HG03139 (cell line): ENCODE measurements at regions not wholly inside any gene's neighbourhood (a gene's known extent, or its start where the extent isn't known, plus 50 kb on each side); places are given as distances from the start of the nearest gene placed in this dataset.

Source experiments
- ATAC-seq: cut with Tn5 transposase; IDR thresholded peaks from one replicate; pipeline ENCODE4 v1.9.1; 2021; ENCODE audit not compliant: unreplicated experiment

- ATAC-seq = no peak
Observed at GRCh38 chr3:95401693-95402092, 1338.8 kb downstream of the NSUN3 start.

- no peak for ATAC-seq
Observed at GRCh38 chr3:95407709-95408463, 1345.0 kb downstream of the NSUN3 start.

GRCh38 chr3:95408464-95408862, 1345.6 kb downstream of the NSUN3 start:
- ATAC-seq = no peak

GRCh38 chr3:95418251-95418650, 1355.4 kb downstream of the NSUN3 start:
- no peak for ATAC-seq

GRCh38 chr3:95424279-95424678, 1361.4 kb downstream of the NSUN3 start:
- ATAC-seq = no peak

GRCh38 chr3:95434491-95434890, 1371.6 kb downstream of the NSUN3 start:
- no peak for ATAC-seq

- no peak for ATAC-seq
Observed at GRCh38 chr3:95437409-95437808, 1374.5 kb downstream of the NSUN3 start.

- no peak for ATAC-seq
Observed at GRCh38 chr3:95438274-95438673, 1375.4 kb downstream of the NSUN3 start.

- no peak for ATAC-seq
Observed at GRCh38 chr3:95442766-95443165, 1371.6 kb upstream of the EPHA6 start.

- ATAC-seq = no peak
Observed at GRCh38 chr3:95449841-95450240, 1364.6 kb upstream of the EPHA6 start.

- ATAC-seq = no peak
Observed at GRCh38 chr3:95453242-95453641, 1361.2 kb upstream of the EPHA6 start.

- ATAC-seq = no peak
Observed at GRCh38 chr3:95456835-95457234, 1357.6 kb upstream of the EPHA6 start.

- no peak for ATAC-seq
Observed at GRCh38 chr3:95459706-95460105, 1354.7 kb upstream of the EPHA6 start.

GRCh38 chr3:95460274-95460673, 1354.1 kb upstream of the EPHA6 start:
- ATAC-seq = no peak

- ATAC-seq = no peak
Observed at GRCh38 chr3:95462161-95462560, 1352.2 kb upstream of the EPHA6 start.

GRCh38 chr3:95464346-95464745, 1350.0 kb upstream of the EPHA6 start:
- ATAC-seq = no peak

- ATAC-seq = no peak
Observed at GRCh38 chr3:95468331-95468730, 1346.1 kb upstream of the EPHA6 start.

- ATAC-seq = no peak
Observed at GRCh38 chr3:95474338-95474737, 1340.1 kb upstream of the EPHA6 start.

GRCh38 chr3:95476534-95476933, 1337.9 kb upstream of the EPHA6 start:
- no peak for ATAC-seq

- ATAC-seq = no peak
Observed at GRCh38 chr3:95506174-95506573, 1308.2 kb upstream of the EPHA6 start.

GRCh38 chr3:95508124-95508523, 1306.3 kb upstream of the EPHA6 start:
- ATAC-seq = no peak

- no peak for ATAC-seq
Observed at GRCh38 chr3:95511828-95512227, 1302.6 kb upstream of the EPHA6 start.

GRCh38 chr3:95514260-95514659, 1300.1 kb upstream of the EPHA6 start:
- ATAC-seq = no peak
